ENCODE measurements at regions not wholly inside any gene's neighbourhood (a gene's known extent, or its start where the extent isn't known, plus 50 kb on each side); places are given as distances from the start of the nearest gene placed in this dataset.
"Not testable (repeated sequence)": the region's sequence is repeated elsewhere in the genome, so short reads cannot be mapped to it uniquely, and the experiment has no call there.

GRCh38 chr16:88185406-88185805 is 197.4 kb upstream of the ZNF469 start:
- TF ChIP-seq CTCF (conservative IDR thresholded peaks at IDR 0.05; ENCODE audit: low read length); EZH2phosphoT487 (IDR thresholded peaks at IDR 0.05; ENCODE audit: borderline replicate concordance, low read depth, low read length): not testable (repeated sequence)

Measured in OCI-LY7 (cell line).